ENCODE measurements at regions not wholly inside any gene's neighbourhood (a gene's known extent, or its start where the extent isn't known, plus 50 kb on each side); places are given as distances from the start of the nearest gene placed in this dataset.

DNA sequence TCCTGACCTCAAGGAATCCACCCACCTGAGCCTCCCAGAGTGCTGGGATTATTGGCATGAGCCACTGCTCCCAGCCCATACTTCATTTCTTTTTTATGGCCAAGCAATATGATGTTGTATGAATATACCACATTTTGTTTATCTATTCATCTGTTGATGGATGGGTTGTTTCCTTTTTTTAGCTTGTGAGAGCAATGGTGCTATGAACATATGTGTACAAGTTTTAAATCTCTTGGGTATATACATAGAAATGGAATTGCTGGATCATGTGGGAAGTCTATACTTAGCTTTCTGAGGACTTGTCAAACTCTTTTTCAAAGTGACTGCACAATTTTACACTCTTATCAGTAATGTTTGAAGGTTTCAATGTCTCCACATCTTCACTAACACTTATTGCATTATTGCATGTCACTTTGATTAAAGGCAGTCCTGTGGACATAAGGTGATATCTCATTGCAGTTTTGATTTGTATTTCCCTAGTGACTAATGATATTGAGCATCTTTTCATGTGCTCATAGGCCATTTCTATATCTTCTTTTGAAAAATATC is 167.1 kb upstream of the SPHKAP start:
- Histone ChIP-seq H3K4me1 (no peaks in the 10 kb centered on the region), H3K36me3 (no peaks in the 10 kb centered on the region), H3K27ac (no peak overlapping the region), H3K4me3 (no peak overlapping the region), H3K9me3 (no peaks in the 10 kb centered on the region), H3K27me3 (no peaks in the 10 kb centered on the region)
- in situ Hi-C loops (cut with MboI; ENCODE audit: low sequenced_read_pairs in 4 of 4): no loop called here
- TF ChIP-seq, protein P1, sequence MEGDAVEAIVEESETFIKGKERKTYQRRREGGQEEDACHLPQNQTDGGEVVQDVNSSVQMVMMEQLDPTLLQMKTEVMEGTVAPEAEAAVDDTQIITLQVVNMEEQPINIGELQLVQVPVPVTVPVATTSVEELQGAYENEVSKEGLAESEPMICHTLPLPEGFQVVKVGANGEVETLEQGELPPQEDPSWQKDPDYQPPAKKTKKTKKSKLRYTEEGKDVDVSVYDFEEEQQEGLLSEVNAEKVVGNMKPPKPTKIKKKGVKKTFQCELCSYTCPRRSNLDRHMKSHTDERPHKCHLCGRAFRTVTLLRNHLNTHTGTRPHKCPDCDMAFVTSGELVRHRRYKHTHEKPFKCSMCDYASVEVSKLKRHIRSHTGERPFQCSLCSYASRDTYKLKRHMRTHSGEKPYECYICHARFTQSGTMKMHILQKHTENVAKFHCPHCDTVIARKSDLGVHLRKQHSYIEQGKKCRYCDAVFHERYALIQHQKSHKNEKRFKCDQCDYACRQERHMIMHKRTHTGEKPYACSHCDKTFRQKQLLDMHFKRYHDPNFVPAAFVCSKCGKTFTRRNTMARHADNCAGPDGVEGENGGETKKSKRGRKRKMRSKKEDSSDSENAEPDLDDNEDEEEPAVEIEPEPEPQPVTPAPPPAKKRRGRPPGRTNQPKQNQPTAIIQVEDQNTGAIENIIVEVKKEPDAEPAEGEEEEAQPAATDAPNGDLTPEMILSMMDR (IDR thresholded peaks at IDR 0.05 in 4 of 5, conservative IDR thresholded peaks at IDR 0.05 in 1 of 5): no peak
- TF ChIP-seq POLR2A (IDR thresholded peaks at IDR 0.05): no peak
- intact Hi-C loops (cut with DNase I; ENCODE audit: low total_unique reads): no loop called here
- ATAC-seq (no peak), DNase-seq (no peak)

DNA sequence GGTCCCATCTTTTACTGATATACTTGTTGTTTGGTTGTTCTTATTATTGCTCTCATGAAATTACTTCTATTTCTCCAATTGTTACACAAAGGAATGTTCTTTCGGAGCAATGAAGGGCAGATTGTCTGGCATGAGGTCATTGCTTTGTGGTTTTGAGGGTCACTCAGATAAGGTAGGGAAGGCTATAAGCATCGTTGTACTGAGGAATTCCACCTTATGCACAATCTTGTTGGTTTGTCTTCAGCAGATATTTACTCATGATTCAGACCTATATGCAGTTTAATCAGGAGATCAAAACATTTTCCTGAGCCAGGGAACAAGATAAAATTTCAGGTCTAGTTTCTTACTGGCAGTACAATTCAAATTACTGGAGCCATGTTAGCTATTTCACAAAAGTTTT is 163.0 kb upstream of the SPHKAP start:
- H3K27me3 ChIP-seq: no peaks in the 10 kb centered on the region
- TF ChIP-seq, protein P1 (IDR thresholded peaks at IDR 0.05 in 4 of 5, conservative IDR thresholded peaks at IDR 0.05 in 1 of 5): no peak
- no peak for TF ChIP-seq POLR2A (IDR thresholded peaks at IDR 0.05)
- H3K4me3 ChIP-seq: no peak overlapping the region
- in situ Hi-C loops (cut with MboI; ENCODE audit: low sequenced_read_pairs in 4 of 4): no loop called here
- no peak overlapping the region for H3K27ac ChIP-seq
- H3K9me3 ChIP-seq: no peaks in the 10 kb centered on the region
- DNase-seq (no peak), ATAC-seq (no peak)
- intact Hi-C loops (cut with DNase I; ENCODE audit: low total_unique reads): no loop called here
- no peaks in the 10 kb centered on the region for H3K4me1 ChIP-seq
- no peaks in the 10 kb centered on the region for H3K36me3 ChIP-seq

DNA sequence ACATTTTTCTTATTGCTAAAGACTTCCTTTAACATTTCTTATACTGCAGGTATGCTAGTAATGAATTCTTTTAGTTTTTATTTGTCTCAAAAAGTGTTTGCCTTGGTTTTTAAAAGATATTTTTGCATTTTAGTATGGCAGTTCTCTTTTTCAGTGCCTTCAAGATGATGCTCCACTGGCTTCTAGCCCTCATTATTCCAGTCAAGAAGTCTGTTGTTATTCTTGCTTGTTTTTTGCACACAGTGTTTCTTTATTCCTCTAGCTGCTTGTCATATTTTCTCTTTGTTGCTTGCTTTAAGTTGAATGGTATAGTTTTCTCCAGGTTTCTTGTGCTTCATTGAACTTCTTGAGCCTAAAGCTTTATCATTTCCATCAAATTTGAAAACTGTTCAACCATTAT is 158.0 kb upstream of the SPHKAP start:
- intact Hi-C loops (cut with DNase I; ENCODE audit: low total_unique reads): no loop called here
- H3K27me3 ChIP-seq: no peaks in the 10 kb centered on the region

DNA sequence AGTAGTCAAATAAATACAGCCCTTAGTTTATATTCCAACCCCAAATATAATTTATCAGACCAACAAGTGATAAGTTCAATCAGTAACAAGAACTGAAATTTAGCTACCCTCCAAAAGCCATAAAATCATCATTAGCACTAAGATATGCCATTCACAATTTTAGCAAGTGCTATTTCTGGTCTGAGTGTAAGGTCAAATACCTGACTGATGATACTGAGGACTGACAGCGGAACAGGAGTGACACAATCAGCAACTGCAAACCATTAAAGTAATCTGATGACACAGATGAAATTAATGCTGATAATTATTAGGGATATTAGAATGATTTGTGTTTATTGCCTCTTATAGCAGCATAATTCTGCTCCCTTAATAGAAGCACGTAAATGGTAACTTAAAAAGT is 152.7 kb upstream of the SPHKAP start:
- TF ChIP-seq, protein P1 (IDR thresholded peaks at IDR 0.05 in 4 of 5, conservative IDR thresholded peaks at IDR 0.05 in 1 of 5): no peak
- no peak for TF ChIP-seq POLR2A (IDR thresholded peaks at IDR 0.05)
- DNase-seq (no peak), ATAC-seq (no peak)
- Histone ChIP-seq H3K27me3 (no peaks in the 10 kb centered on the region), H3K4me1 (no peaks in the 10 kb centered on the region), H3K27ac (no peak overlapping the region), H3K9me3 (no peaks in the 10 kb centered on the region), H3K4me3 (no peak overlapping the region), H3K36me3 (no peaks in the 10 kb centered on the region)
- in situ Hi-C loops (cut with MboI; ENCODE audit: low sequenced_read_pairs in 4 of 4) (no loop called here), intact Hi-C loops (cut with DNase I; ENCODE audit: low total_unique reads) (no loop called here)

More for the DNA sequence above, 158.0 kb upstream of the SPHKAP start:
- no peaks in the 10 kb centered on the region for H3K36me3 ChIP-seq
- no peak overlapping the region for H3K27ac ChIP-seq
- ATAC-seq: no peak
- H3K4me3 ChIP-seq: no peak overlapping the region
- no peak for DNase-seq
- no peaks in the 10 kb centered on the region for H3K4me1 ChIP-seq
- in situ Hi-C loops (cut with MboI; ENCODE audit: low sequenced_read_pairs in 4 of 4): no loop called here
- TF ChIP-seq POLR2A (IDR thresholded peaks at IDR 0.05): no peak
- TF ChIP-seq, protein P1 (IDR thresholded peaks at IDR 0.05 in 4 of 5, conservative IDR thresholded peaks at IDR 0.05 in 1 of 5): no peak
- H3K9me3 ChIP-seq: no peaks in the 10 kb centered on the region

DNA sequence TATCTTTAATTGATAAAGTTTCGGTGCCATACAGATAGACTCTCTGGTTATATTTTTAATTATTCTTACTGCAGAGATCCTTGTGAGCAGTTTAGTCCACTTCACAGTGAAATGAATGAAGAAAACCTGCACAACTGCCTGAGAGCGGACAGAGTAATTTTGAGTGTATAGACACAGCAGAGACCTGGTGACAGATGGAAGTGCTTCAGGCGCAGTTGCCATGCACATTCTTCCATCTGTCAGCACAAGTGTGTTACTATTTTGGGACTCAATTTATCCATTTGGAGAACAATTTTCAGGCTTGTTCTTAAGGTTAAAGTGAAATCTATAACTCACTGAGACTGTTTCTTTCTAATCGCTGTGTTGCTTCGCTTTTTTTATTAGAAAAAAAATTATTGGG is 147.8 kb upstream of the SPHKAP start:
- Histone ChIP-seq H3K9me3 (no peaks in the 10 kb centered on the region), H3K36me3 (no peaks in the 10 kb centered on the region), H3K4me3 (no peak overlapping the region), H3K27me3 (no peaks in the 10 kb centered on the region), H3K27ac (no peak overlapping the region), H3K4me1 (no peaks in the 10 kb centered on the region)
- in situ Hi-C loops (cut with MboI; ENCODE audit: low sequenced_read_pairs in 4 of 4): no loop called here
- intact Hi-C loops (cut with DNase I; ENCODE audit: low total_unique reads): no loop called here
- DNase-seq (no peak), ATAC-seq (no peak)
- TF ChIP-seq, protein P1 (IDR thresholded peaks at IDR 0.05 in 4 of 5, conservative IDR thresholded peaks at IDR 0.05 in 1 of 5): no peak
- TF ChIP-seq POLR2A (IDR thresholded peaks at IDR 0.05): no peak
